HG03060 (cell line): ENCODE measurements at regions not wholly inside any gene's neighbourhood (a gene's known extent, or its start where the extent isn't known, plus 50 kb on each side); places are given as distances from the start of the nearest gene placed in this dataset.
"Not testable (repeated sequence)": the region's sequence is repeated elsewhere in the genome, so short reads cannot be mapped to it uniquely, and the experiment has no call there.

Source experiments
- ATAC-seq: cut with Tn5 transposase; IDR thresholded peaks from one replicate; pipeline ENCODE4 v1.9.1; 2021; ENCODE audit warnings: low read depth, moderate number of reproducible peaks; ENCODE audit not compliant: unreplicated experiment

- ATAC-seq = no peak
Observed at GRCh38 chr3:20924646-20925385, 738.8 kb upstream of the SGO1 start.

- not testable (repeated sequence) for ATAC-seq
Observed at GRCh38 chr3:20921112-20921511, 735.1 kb upstream of the SGO1 start.

DNA sequence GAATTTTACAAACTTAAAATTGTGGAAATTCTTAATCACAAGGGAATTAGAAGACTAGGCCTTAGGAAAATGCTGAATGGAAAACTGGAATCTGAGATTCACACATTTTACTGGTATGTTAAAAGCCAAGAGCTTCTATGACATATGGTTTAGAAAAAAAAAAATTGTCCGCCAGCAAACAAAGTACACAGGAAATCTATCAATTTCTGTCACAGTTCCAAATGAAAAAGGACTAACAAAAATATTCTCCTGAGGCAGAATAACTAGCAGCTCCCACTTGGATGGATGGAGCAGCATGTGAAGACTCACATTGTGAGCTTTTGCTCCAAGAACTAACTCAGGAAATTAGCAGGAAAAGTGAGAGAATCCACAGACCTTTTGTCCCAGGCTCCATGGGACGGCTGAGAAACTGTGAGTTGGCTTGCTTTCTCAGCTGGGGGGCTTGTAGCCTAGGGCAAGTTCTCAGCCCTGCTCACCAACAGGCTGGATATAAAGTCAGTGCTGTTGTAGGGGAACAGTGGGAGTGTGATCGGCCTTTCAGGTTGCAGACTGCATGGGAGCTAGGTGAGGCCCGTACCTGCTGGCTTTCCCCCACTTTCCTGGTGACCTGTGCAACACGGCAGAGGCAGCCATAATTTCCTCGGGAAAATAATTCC lies 731.1 kb upstream of the SGO1 start:
- no peak for ATAC-seq

DNA sequence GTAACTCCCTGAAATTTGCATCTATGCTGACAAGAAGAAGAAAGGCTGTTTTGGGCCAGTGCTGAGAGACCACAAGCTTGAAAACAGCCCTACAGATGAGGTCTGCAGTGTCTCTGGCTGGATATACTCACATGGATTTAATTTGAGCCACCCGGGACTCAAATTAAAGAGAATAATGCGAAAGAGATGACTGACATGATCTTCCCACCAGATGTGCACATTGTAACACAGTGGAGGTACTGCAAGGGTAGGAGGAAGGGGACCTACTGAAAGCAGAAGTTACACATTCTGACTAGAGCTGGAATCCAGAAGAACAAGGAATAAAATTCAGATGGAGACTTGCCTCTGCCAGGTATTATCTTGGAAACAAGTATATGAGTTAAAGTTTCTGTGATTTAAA lies 728.3 kb upstream of the SGO1 start:
- ATAC-seq = no peak

DNA sequence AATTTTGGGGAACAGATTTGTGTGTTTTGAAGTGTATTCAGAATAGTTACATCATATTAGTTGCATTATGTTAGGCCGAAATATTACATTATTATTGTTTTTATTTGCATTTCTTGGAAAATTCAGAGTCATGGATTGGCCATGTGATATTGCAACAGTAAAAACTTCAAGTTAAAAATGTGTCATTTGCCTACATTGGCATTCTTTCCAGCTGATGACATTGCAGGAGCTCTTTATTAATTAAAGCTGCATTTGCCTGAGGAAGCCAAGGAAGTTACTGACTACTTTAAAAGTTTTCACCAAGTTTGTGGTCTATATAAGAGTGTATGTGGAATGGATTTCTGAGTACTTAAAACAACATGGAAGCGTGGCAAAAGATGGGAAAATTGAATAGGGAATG lies 726.4 kb upstream of the SGO1 start:
- no peak for ATAC-seq

- ATAC-seq = no peak
Observed at GRCh38 chr3:20909511-20909910, 723.5 kb upstream of the SGO1 start.

- ATAC-seq = no peak
Observed at GRCh38 chr3:20905210-20905805, 719.3 kb upstream of the SGO1 start.

DNA sequence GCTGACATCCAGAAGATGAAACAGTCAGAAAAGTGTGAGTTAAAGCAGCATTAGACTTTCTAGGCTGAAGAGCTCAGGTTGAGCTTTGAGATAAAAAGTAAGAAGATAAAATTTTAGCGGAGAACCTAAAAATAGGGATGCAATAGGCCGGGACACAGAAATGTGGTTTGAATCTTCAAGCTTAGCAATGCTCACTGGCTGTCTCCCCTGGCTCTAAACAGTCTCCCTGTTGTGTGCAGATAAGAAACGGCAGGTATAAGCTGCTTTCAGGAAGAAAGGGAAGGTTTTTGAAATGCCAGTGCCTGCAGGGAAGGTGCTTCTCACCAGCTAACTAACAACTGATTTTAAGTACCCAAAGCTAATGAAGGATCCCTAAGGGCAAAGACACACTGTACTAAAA lies 718.7 kb upstream of the SGO1 start:
- ATAC-seq = no peak

GRCh38 chr3:20898962-20899361 lies 713.0 kb upstream of the SGO1 start:
- ATAC-seq = no peak

DNA sequence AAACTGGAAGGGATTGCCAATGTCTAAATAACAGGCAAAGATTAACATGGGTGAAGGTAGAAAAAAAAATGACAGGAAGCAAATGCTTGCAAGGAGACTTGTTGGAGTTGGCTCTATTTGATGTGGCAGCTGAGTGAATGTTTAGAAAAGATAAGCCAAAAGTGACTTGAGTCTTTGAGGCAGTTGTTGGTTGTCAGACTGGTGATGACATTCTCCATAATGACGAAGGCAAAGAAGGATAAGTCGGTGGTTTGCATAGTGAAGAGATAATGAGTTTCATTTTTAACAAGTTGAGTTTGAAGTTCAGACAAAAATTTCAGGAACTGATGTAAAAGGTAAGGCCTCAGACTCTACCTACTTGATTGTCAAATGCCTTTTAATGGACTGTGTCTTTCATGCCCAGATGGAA lies 704.1 kb upstream of the SGO1 start:
- no peak for ATAC-seq

DNA sequence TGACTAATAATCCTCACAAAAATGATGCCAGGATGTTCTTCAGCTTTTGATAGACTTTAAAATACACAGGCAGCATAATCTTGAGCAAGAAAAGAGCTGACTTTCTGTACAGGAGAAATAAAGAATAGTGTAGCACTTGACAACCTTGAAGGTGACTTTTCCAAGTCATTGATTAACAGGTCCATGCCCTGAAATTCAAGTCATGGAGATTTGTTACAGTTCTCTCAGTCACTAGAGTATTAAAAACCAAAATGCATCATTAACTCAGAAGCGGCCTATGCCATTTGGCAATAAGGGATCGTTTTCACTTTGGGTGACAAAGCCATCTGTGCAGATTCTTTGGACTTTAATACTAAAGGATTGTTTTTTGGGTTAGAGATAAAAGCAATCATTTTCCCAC lies 692.7 kb upstream of the SGO1 start:
- no peak for ATAC-seq

GRCh38 chr3:20873235-20873634 lies 687.2 kb upstream of the SGO1 start:
- ATAC-seq = no peak

DNA sequence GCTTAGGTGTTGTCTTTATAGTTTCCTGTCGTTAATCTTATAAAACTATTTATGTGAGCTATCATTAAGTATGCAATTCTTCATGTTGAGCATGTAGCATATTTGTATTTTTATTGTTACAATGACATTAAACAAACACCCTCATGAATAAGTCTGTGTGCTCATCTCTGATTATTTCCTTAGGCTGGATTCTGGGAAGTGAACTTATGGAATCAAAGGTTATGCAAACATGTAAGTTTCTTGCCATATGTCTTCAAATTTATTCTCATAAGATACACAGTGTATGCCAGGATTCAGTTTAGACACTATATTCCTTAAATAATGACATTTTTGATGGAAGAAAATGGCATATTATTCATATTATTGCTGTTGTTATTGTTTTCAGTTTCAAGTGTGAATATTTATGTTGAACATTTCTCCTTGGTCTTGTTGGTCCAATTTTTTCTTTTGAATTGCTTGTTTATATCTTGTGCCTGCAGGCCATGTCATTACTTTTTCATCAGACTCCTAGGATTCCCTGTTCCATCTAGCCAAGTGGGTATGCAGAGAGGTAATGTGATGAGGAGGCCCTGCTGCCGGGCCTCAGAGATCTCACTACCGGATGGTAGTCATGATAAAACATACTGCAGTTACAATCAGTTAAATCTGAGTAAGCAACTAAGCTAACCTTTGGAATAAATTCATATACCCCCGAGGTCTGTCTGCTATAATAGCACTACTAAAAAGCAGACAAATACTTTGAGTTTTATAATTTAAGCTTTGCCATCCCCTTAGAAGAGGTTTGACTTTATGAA lies 684.3 kb upstream of the SGO1 start:
- ATAC-seq = no peak

- ATAC-seq = no peak
Observed at GRCh38 chr3:20865803-20866202, 679.8 kb upstream of the SGO1 start.

DNA sequence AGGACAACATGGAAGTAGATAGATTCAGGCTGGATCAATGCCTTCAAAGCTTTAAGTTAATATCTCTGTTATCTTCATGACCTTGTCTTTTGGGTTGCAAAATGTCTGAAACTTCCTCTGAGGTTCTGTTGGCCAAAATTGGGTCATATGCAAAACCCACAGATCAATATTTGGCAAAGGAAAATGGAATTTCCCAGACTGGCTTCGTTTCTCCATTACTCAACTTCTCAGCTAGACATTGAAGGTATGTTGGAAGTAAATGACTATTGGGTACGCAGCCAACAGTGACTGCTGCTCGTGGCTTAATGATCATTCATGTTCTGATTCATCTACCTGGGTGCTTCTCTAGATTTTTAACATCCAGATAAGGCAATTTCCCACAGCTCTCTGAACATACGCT lies 675.4 kb upstream of the SGO1 start:
- ATAC-seq = no peak

DNA sequence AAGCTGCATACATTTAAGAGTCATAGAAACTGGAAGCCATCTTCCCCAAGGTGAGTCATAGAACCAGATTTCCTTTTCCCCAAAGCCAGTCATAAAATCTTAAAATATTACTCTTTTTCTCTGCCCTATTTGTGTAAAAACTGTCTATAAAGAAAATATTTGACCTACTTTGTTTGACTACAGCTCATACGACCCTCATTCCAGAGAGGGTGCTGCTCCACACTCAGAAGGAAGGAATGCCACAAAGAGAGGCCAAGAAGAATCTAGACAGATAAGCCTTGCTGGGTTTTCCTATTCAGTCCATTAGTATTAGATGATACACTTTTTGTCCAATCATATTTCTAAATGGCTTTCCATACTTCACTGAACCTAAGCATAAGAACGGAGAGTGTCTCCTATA lies 671.6 kb upstream of the SGO1 start:
- ATAC-seq = no peak

DNA sequence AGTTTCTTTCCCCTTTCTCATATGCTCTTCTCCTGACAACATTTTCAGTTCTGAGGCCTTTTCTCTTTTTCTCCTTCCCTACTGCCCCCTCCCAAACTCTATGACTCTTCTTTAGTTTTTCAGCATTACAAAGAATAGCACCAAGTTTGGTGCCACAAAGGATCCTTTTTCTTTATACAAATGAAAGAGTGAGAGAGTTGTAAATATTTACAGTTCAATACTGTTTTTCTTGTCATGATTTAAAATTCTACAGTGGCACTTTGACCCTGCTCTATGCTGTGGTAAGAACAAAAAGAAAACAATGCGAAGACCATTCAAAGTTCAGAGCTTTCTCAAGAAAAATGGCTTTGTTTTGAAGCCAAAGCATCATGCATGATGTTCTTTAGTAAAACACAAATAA lies 667.9 kb upstream of the SGO1 start:
- ATAC-seq = no peak

DNA sequence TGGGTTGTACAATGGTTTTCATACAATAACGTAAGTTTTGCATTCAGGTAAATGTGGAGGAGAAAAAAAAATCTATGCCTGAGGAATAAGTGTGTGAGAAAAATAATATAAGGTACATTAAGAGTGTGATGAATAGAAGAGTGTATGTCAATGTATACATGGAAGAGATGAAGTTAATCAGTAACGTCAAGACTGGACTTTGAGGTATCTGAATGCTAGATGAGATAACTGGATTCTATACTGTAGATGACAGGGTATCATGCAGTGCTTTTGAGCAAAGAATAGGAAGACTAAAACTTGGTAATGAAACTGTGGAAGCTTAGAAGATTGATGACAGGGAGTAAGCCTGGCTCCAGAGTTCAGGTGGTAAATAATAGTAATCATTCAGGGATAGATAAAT lies 666.7 kb upstream of the SGO1 start:
- ATAC-seq = no peak

- ATAC-seq = no peak
Observed at GRCh38 chr3:20849975-20850374, 664.0 kb upstream of the SGO1 start.

DNA sequence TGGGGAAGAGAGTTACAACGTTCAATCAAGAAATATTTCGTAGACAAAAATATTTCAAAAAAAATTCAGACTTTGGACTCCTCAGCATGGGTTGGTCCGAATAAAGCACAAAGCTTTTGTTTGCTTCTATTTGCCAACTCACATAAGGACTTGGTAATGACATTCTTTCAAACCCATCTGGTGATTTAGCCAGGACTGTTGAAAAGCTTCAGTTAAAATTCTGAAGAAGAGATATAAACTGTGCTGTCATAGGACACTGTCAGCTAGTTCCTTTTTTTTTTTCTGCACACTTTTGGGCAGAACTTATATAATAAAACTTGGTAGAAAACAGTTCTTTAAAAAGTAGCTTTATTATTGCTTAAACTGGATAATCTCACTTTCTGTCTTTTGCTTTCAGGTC lies 660.8 kb upstream of the SGO1 start:
- ATAC-seq = no peak

GRCh38 chr3:20846066-20846465 lies 660.1 kb upstream of the SGO1 start:
- ATAC-seq = no peak
